Osteoblast (primary cell): ENCODE measurements at regions not wholly inside any gene's neighbourhood (a gene's known extent, or its start where the extent isn't known, plus 50 kb on each side); places are given as distances from the start of the nearest gene placed in this dataset.
A peak's percentile ranks its signal among the peaks of the same experiment; 100 is the strongest.

Experiments
- DNase-seq: peaks from one replicate; pipeline ENCODE4 v3.0.0; 2011; ENCODE audit warnings: low spot score, mixed read lengths; ENCODE audit not compliant: insufficient read length; ENCODE audit errors: missing footprints
- H2AFZ ChIP-seq: 2 replicates; pipeline ENCODE4 v1.6.0; 2011; ENCODE audit warnings: mild to moderate bottlenecking, low read length
- H3K27ac ChIP-seq: 2 replicates; pipeline ENCODE4 v1.5.1; 2011; ENCODE audit warnings: mild to moderate bottlenecking, low read depth, low read length, moderate library complexity
- H3K27me3 ChIP-seq: 2 replicates; pipeline ENCODE4 v1.6.0; 2012; ENCODE audit warnings: mild to moderate bottlenecking, control low read depth, inconsistent platforms, low read length, moderate library complexity; ENCODE audit not compliant: insufficient read depth
- H3K36me3 ChIP-seq: 2 replicates; pipeline ENCODE4 v1.5.1; 2011; ENCODE audit warnings: mild to moderate bottlenecking, low read length, control low read depth, moderate library complexity; ENCODE audit not compliant: insufficient read depth
- H3K4me1 ChIP-seq: 2 replicates; pipeline ENCODE4 v1.5.1; 2011; ENCODE audit warnings: mild to moderate bottlenecking, low read length, control low read depth, moderate library complexity; ENCODE audit not compliant: insufficient read depth
- H3K4me2 ChIP-seq: 2 replicates; pipeline ENCODE4 v1.6.0; 2011; ENCODE audit warnings: mild to moderate bottlenecking, low read length; ENCODE audit not compliant: insufficient read depth
- H3K4me3 ChIP-seq: fragments of 200-600 bp; sonication (generic); 3 replicates; pipeline ENCODE4 v1.5.1; 2012; ENCODE audit warnings: mild to moderate bottlenecking, low read length, inconsistent platforms; ENCODE audit not compliant: insufficient read depth
- H3K79me2 ChIP-seq: 2 replicates; pipeline ENCODE4 v1.6.0; 2012; ENCODE audit warnings: mild to moderate bottlenecking, low read length, control low read depth, inconsistent platforms; ENCODE audit not compliant: insufficient read depth
- H3K9me3 ChIP-seq: 2 replicates; pipeline ENCODE4 v1.5.1; 2011; ENCODE audit warnings: low read depth, low read length, control low read depth
- H4K20me1 ChIP-seq: 2 replicates; pipeline ENCODE4 v1.6.0; 2012; ENCODE audit warnings: mild to moderate bottlenecking, low read length, control low read depth; ENCODE audit not compliant: insufficient read depth
- CTCF ChIP-seq: IDR thresholded peaks from 2 replicates; pipeline ENCODE4 v1.5.1; 2011; ENCODE audit warnings: mild to moderate bottlenecking, low read depth, low read length, moderate library complexity; ENCODE audit errors: extremely low read depth

GRCh38 chr6:82588020-82588419 lies 224.4 kb downstream of the TPBG start:
- no peak for DNase-seq
- no peak overlapping the region for H3K4me3 ChIP-seq
- no peaks in the 10 kb centered on the region for H3K36me3 ChIP-seq
- H2AFZ ChIP-seq = no peak overlapping the region
- peaks cover 10% of the 10 kb centered on the region for H3K4me1 ChIP-seq
- H4K20me1 ChIP-seq = no peaks in the 10 kb centered on the region
- no peak overlapping the region for H3K27ac ChIP-seq
- H3K27me3 ChIP-seq = peaks cover 35% of the 10 kb centered on the region
- TF ChIP-seq CTCF = no peak
- H3K9me3 ChIP-seq = no peaks in the 10 kb centered on the region
- no peaks in the 10 kb centered on the region for H3K79me2 ChIP-seq
- H3K4me2 ChIP-seq = no peak overlapping the region

- Histone ChIP-seq H3K9me3 (no peaks in the 10 kb centered on the region), H3K4me2 (no peak overlapping the region), H3K79me2 (no peaks in the 10 kb centered on the region), H4K20me1 (no peaks in the 10 kb centered on the region), H3K27ac (no peak overlapping the region), H3K27me3 (peaks cover 27% of the 10 kb centered on the region), H3K4me3 (no peak overlapping the region), H3K36me3 (no peaks in the 10 kb centered on the region), H2AFZ (no peak overlapping the region), H3K4me1 (peaks cover 10% of the 10 kb centered on the region)
- no peak for DNase-seq
- no peak for TF ChIP-seq CTCF
Measured at GRCh38 chr6:82588859-82589412, 225.3 kb downstream of the TPBG start.

- Histone ChIP-seq H4K20me1 (no peaks in the 10 kb centered on the region), H3K4me1 (peaks cover 10% of the 10 kb centered on the region), H3K36me3 (no peaks in the 10 kb centered on the region), H3K27me3 (peaks cover 22% of the 10 kb centered on the region), H3K27ac (no peak overlapping the region), H3K9me3 (no peaks in the 10 kb centered on the region), H3K79me2 (no peaks in the 10 kb centered on the region), H3K4me2 (peak overlapping the region; percentile 33), H3K4me3 (no peak overlapping the region), H2AFZ (no peak overlapping the region)
- peak; percentile 40 for TF ChIP-seq CTCF
- DNase-seq = peak; percentile 57
Measured at GRCh38 chr6:82589509-82590206, 226.0 kb downstream of the TPBG start.

GRCh38 chr6:82597201-82597600 lies 233.6 kb downstream of the TPBG start:
- Histone ChIP-seq H3K4me2 (no peak overlapping the region), H3K27ac (no peak overlapping the region), H2AFZ (no peak overlapping the region), H3K9me3 (no peaks in the 10 kb centered on the region), H3K36me3 (no peaks in the 10 kb centered on the region), H3K4me1 (no peaks in the 10 kb centered on the region), H3K79me2 (no peaks in the 10 kb centered on the region), H3K4me3 (no peak overlapping the region), H4K20me1 (no peaks in the 10 kb centered on the region), H3K27me3 (peaks cover 12% of the 10 kb centered on the region)
- DNase-seq = no peak
- TF ChIP-seq CTCF = no peak
